PC-3 (cell line): ENCODE measurements at regions not wholly inside any gene's neighbourhood (a gene's known extent, or its start where the extent isn't known, plus 50 kb on each side); places are given as distances from the start of the nearest gene placed in this dataset.

Experiments used
- ATAC-seq: fragments of 200-7000 bp; cut with Tn5 transposase; 2 replicates; pipeline ENCODE4 v1.9.1; 2020; ENCODE audit warnings: mild to moderate bottlenecking, moderate library complexity
- BruUV-seq: library from RNA; stranded (reverse); fragments of 400-500 nt; replicated peaks from 2 replicates; lab custom pipeline; 2021; lab: Mats Ljungman, UMichigan
- CTCF ChIA-PET: fragments of 300-600 bp; sonication (Branson Sonifier 250); formaldehyde crosslinking; loops from one replicate; lab custom pipeline; 2022; ENCODE audit warnings: antibody characterized with exemption; lab: Charles Lee
- POLR2A ChIA-PET: fragments of 300-600 bp; sonication (Branson Sonifier 250); formaldehyde crosslinking; loops from one replicate; lab custom pipeline; 2022; ENCODE audit warnings: antibody characterized with exemption; ENCODE audit not compliant: unreplicated experiment; lab: Charles Lee
- DNase-seq: peaks from one replicate; pipeline ENCODE4 v3.0.0-alpha.2; 2015
- H2AFZ ChIP-seq: fragments of 300-600 bp; sonication (generic); 2 replicates; pipeline ENCODE4 v1.6.0; 2016; ENCODE audit warnings: antibody characterized with exemption, low read length
- H3F3A ChIP-seq: fragments of 300-600 bp; sonication (generic); one replicate; pipeline ENCODE4 v1.6.0; 2017; ENCODE audit warnings: antibody characterized with exemption, low read length, control low read depth, mild to moderate bottlenecking; ENCODE audit not compliant: unreplicated experiment
- H3K27ac ChIP-seq: fragments of 300-600 bp; sonication (generic); 2 replicates; pipeline ENCODE4 v1.5.1; 2016; ENCODE audit warnings: mild to moderate bottlenecking, low read length
- H3K27me3 ChIP-seq: fragments of 300-600 bp; sonication (generic); 2 replicates; pipeline ENCODE4 v1.6.1; 2016; ENCODE audit warnings: low read length, mixed read lengths
- H3K36me3 ChIP-seq: fragments of 300-600 bp; sonication (generic); 2 replicates; pipeline ENCODE4 v1.6.1; 2016; ENCODE audit warnings: low read depth, mixed run types, low read length, mixed read lengths
- H3K4me1 ChIP-seq: fragments of 300-600 bp; sonication (generic); 2 replicates; pipeline ENCODE4 v1.5.1; 2016; ENCODE audit warnings: low read length; ENCODE audit not compliant: insufficient read depth
- H3K4me2 ChIP-seq: fragments of 300-600 bp; sonication (generic); 2 replicates; pipeline ENCODE4 v1.6.0; 2016; ENCODE audit warnings: low read length
- H3K4me3 ChIP-seq: fragments of 300-600 bp; sonication (generic); 2 replicates; pipeline ENCODE4 v1.5.1; 2016; ENCODE audit warnings: mild to moderate bottlenecking, low read length, mixed read lengths
- H3K79me2 ChIP-seq: fragments of 300-600 bp; sonication (generic); 2 replicates; pipeline ENCODE4 v1.6.1; 2017; ENCODE audit warnings: low read length, mixed read lengths
- H3K9ac ChIP-seq: fragments of 300-600 bp; sonication (generic); 2 replicates; pipeline ENCODE4 v1.6.0; 2016; ENCODE audit warnings: mild to moderate bottlenecking, low read length
- H3K9me2 ChIP-seq: fragments of 300-600 bp; sonication (generic); replicated peaks from 2 replicates; pipeline ENCODE4 v1.6.1; 2016; ENCODE audit warnings: mixed run types, low read length, mixed read lengths
- H3K9me3 ChIP-seq: fragments of 300-600 bp; sonication (generic); 2 replicates; pipeline ENCODE4 v1.6.1; 2016; ENCODE audit warnings: low read length, mixed read lengths
- H4K20me1 ChIP-seq: fragments of 300-600 bp; sonication (generic); 2 replicates; pipeline ENCODE4 v1.6.1; 2016; ENCODE audit warnings: low read length, mixed read lengths
- CTCF ChIP-seq: fragments of 300-600 bp; sonication (generic); conservative IDR thresholded peaks from 2 replicates; pipeline ENCODE4 v1.5.1; 2017; ENCODE audit warnings: antibody characterized with exemption, low read depth, mild to moderate bottlenecking, low read length
- EZH2 ChIP-seq: fragments of 300-600 bp; sonication (generic); IDR thresholded peaks from one replicate; pipeline ENCODE4 v1.6.1; 2017; ENCODE audit warnings: antibody characterized with exemption, mild to moderate bottlenecking, low read length; ENCODE audit not compliant: unreplicated experiment
- EZH2phosphoT487 ChIP-seq: fragments of 300-600 bp; sonication (generic); IDR thresholded peaks from 2 replicates; pipeline ENCODE4 v1.6.1; 2018; ENCODE audit warnings: mild to moderate bottlenecking, antibody characterized with exemption, low read length, borderline replicate concordance
- intact Hi-C: fragments of 100-400 bp; cut with micrococcal nuclease; formaldehyde crosslinking; loops from 2 replicates; pipeline ENCODE4 v1.9.0; 2023

GRCh38 chr12:105910030-105910429 is 228.7 kb downstream of the NUAK1 start:
- ChIA-PET CTCF (no interaction called here), POLR2A (no interaction called here)
- Histone ChIP-seq H3K9me3 (no peaks in the 10 kb centered on the region), H3K36me3 (no peaks in the 10 kb centered on the region), H4K20me1 (no peaks in the 10 kb centered on the region), H3K4me2 (no peak overlapping the region), H3F3A (no peaks in the 10 kb centered on the region), H3K4me1 (peaks cover 14% of the 10 kb centered on the region), H3K4me3 (no peak overlapping the region), H3K79me2 (no peaks in the 10 kb centered on the region), H3K27me3 (no peaks in the 10 kb centered on the region), H3K27ac (no peak overlapping the region), H2AFZ (no peak overlapping the region), H3K9me2 (no peaks in the 10 kb centered on the region), H3K9ac (no peak overlapping the region)
- no peak for ATAC-seq
- no TSS peak for BruUV-seq
- intact Hi-C loops = no loop called here
- no peak for DNase-seq
- no peak for TF ChIP-seq EZH2phosphoT487

- Histone ChIP-seq H3K27ac (peak overlapping the region; percentile 42), H3K36me3 (no peaks in the 10 kb centered on the region), H3K79me2 (no peaks in the 10 kb centered on the region), H3K27me3 (no peaks in the 10 kb centered on the region), H4K20me1 (no peaks in the 10 kb centered on the region), H3F3A (no peaks in the 10 kb centered on the region), H3K9me2 (no peaks in the 10 kb centered on the region), H3K9ac (no peak overlapping the region), H3K4me2 (0 out of 2 replicates have a peak overlapping the region, but pooled peaks have one; percentile 14), H3K4me3 (no peak overlapping the region), H3K4me1 (peaks cover 14% of the 10 kb centered on the region), H2AFZ (peak overlapping the region; percentile 24; the same call in 1 of the 2 replicates), H3K9me3 (no peaks in the 10 kb centered on the region)
- DNase-seq = peak; percentile 78
- intact Hi-C loops = no loop called here
- TF ChIP-seq CTCF = no peak
- no peak for TF ChIP-seq EZH2phosphoT487
- no peak for TF ChIP-seq EZH2
- BruUV-seq = no TSS peak
- peak; percentile 70 for ATAC-seq
- POLR2A ChIA-PET = no interaction called here
- CTCF ChIA-PET = interaction anchor here (0.6 kb wide), 1 partner anchor 29 kb away, joined by 5 read pairs; no protein-coding TSS in a partner anchor
Measured at GRCh38 chr12:105911966-105912365, 226.8 kb downstream of the NUAK1 start.

GRCh38 chr12:105912882-105913678 is 225.7 kb downstream of the NUAK1 start:
- H3F3A ChIP-seq = no peaks in the 10 kb centered on the region
- H3K4me1 ChIP-seq = peaks cover 14% of the 10 kb centered on the region
- H3K4me2 ChIP-seq = no peak overlapping the region
- H3K4me3 ChIP-seq = no peak overlapping the region
- no peak overlapping the region for H3K9ac ChIP-seq
- no peaks in the 10 kb centered on the region for H4K20me1 ChIP-seq
- no peak overlapping the region for H2AFZ ChIP-seq
- no peak overlapping the region for H3K27ac ChIP-seq
- H3K27me3 ChIP-seq = no peaks in the 10 kb centered on the region
- no peaks in the 10 kb centered on the region for H3K36me3 ChIP-seq
- no peak for TF ChIP-seq CTCF
- no peak for TF ChIP-seq EZH2phosphoT487
- no peak for TF ChIP-seq EZH2
- no peak for DNase-seq
- intact Hi-C loops = no loop called here
- ChIA-PET CTCF (interaction anchor here (0.6 kb wide), 2 partner anchors 377 to 933 kb away, joined by 3 to 4 read pairs; no protein-coding TSS in a partner anchor), POLR2A (no interaction called here)
- H3K79me2 ChIP-seq = no peaks in the 10 kb centered on the region
- BruUV-seq = no TSS peak
- no peaks in the 10 kb centered on the region for H3K9me2 ChIP-seq
- no peak for ATAC-seq
- H3K9me3 ChIP-seq = no peaks in the 10 kb centered on the region
